ENCODE measurements at regions not wholly inside any gene's neighbourhood (a gene's known extent, or its start where the extent isn't known, plus 50 kb on each side); places are given as distances from the start of the nearest gene placed in this dataset.
"Not testable (repeated sequence)": the region's sequence is repeated elsewhere in the genome, so short reads cannot be mapped to it uniquely, and the experiment has no call there.

DNA sequence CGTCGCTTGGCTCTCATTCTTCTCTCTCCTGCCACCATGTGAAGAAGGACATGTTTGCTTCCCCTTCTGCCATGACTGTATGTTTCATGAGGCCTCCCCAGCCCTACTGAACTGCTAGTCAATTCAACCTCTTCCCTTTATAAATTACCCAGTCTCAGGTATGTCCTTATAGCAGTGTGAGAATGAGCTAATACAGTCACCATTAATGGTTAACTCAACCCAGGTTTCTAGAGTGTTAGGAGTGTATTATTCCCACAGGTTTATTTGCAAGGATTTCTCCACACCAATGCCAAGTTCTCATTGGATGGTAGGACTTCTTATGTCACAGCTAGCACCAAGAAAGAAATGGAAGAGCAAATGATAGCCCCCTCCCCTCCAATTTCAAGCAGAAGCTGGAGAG lies 71.9 kb downstream of the DYNAP start:
- DNase-seq = no peak

DNA sequence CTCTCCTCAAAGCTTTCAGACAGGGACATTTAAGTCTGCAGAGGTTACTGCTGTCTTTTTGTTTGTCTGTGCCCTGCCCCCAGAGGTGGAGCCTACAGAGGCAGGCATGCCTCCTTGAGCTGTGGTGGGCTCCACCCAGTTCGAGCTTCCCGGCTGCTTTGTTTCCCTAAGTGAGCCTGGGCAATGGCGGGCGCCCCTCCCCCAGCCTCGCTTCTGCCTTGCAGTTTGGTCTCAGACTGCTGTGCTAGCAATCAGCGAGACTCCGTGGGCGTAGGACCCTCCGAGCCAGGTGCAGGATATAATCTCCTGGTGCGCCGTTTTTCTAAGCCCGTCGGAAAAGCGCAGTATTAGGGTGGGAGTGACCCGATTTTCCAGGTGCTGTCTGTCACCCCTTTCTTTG lies 78.7 kb downstream of the DYNAP start:
- not testable (repeated sequence) for DNase-seq

DNA sequence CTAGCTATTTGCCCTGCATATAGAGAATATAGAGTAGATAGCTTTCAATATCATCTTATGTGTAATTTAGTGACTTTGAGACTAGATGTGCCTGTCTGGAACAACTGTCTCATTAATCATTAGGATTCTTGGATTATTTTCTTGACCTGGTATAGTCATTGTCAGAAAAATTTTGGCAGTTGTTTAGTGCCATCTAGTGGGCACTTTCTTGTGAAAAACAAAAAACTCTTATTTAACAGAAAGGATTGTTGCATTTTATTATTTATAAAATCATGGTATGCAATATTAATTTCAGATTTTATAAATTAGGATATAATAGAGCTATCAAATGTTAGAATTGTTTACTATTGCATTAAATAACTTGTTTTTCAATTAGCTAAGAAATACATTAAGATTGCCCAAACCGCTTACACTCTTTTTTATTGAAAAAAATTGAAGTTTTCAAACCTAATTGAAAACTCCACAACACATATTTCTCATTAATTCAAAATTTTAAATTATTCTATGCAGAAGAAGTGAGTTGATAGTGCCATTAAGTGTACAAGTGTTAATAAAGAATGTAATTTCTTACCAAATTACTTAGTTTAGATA lies 80.3 kb downstream of the DYNAP start:
- DNase-seq = peak; percentile 39

DNA sequence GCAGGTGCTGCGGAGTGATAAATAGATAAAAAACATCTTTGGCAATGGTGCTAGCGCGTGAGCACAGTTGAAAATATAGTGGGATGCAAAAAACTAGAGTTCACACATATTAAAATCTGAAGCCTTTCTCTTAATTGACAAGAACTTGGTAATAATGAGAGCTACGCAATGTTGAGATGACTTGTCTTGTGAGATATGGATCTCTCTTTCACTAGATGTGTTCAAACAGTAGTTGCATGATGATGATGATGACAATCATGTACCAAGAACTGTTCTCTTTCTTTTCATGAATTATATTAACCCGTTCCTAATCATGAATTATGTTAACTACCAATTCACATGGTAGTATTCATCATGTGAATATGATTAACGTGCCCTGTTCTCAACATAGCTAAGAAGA lies 81.1 kb downstream of the DYNAP start:
- DNase-seq = peak; percentile 38

DNA sequence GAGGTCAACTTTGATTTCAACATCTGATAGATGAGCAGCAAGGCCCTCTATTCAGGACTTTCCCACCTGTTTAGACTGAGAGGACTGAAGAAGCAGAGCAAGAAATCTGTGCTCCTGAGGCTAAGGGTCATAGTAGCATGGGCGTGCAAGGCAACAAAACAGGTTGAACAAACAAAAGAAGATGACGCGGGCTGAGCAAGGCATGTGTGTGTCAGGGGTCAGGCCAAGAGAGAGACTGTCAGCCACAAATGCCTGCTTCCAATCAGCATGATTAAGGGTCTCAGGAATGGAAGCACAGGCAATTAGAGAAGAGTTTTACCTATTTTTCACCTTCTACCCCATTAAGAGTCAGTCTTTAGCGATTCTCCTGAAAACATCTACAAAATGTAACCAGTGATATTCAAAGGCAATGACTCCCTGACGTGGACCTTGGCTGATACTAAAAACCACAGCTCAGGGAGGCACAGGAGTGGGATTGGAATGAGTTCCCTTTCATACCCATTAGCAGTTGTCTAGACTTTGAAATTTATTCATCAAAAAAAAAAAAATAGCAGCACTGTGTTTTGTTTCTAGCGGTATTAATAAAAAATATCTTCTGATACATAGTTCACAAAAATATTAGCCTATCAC lies 81.9 kb downstream of the DYNAP start:
- no peak for DNase-seq

DNA sequence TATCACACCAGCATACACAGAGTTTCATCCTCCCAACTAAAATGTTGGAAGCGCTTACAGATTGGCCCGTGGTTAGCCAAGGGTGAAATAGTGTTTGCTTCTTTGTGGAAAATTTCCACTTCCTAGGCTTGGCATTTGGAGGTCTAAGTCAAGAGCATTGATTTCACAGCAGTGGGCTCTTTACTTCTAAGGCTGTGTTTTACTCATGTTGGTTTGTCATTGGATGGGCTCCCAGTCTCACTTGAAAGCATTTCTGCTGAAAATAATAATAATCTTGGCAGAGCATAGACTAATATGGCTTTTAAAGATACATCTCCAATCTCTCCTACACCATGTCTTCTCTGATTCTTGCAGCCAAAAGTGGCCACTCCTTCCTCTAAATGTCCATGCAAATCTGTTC lies 82.9 kb downstream of the DYNAP start:
- no peak for DNase-seq

DNA sequence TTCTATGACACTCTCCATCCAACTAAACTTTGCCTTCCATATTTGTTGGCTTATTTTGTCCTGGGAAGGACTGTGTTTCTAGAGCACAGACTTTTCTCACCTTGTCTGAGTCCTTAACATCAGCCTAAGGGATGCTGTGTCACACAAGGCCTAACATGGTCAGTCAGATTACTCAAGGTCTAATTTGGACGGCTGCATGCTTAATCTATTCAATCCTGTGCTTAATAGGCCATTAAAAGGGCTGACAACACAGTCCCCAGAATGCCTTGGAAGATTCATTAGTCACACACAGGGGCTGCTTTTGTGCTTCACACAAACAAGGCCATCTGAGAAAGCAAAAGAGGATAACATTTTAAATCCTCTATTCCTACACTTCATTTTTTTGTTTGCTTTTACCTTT lies 84.0 kb downstream of the DYNAP start:
- no peak for DNase-seq

DNA sequence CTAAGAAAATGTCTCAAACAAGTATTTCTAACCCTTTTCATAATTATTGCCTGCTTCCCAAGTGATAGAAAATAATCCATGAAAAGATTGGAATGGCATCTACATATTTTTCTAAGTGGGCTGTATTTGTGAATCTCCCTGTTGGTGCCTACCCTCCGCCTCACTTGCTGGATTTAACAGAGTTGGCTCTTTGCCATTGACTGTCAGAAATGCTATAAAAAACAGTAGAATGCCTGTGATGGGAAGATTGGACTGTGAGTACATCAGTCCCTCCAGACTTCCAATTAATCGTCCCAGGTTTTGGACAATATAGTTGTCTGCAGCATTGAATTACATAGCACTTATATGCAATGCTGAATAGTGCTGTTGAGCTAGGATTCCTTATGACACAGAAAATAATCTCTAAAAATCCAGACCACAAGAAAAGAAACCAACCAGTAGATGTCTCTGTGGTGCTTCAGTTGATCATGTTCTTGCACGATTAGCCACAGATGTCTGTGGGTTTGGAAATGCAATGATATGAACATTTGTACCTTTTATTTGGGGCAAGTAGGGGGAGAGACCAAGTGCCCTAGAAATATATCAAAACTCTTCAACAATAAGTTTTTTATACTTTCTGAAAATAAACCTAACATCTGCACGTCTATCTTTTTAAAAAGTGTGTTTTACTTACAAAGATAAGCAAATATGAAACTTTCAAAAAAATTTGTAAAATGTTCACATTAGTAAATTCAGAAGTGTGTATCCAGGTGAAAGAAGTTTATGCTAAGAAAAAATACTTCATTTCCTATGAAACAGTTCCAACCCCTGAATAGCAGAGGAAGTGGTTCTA lies 88.5 kb downstream of the DYNAP start:
- peak; percentile 49 for DNase-seq

DNA sequence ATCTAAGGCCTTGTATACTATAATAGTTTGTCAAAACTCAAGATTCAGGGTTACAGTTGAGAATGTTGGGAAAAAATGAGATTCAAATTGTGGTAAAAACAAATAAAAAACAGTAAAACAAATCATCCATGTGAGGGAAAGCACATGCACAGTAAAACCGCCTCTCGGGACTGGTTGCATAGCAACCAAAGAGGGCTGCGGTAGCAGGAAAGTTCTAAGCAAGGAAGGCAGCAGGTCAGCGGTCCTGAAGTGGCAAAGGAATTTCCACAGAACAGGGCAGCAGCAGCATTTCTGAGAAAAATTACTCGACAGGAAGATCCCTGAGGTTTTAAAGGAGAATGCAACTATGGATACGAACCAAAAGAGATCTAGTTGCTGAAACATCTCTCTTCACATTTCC lies 93.7 kb downstream of the DYNAP start:
- DNase-seq = no peak

DNA sequence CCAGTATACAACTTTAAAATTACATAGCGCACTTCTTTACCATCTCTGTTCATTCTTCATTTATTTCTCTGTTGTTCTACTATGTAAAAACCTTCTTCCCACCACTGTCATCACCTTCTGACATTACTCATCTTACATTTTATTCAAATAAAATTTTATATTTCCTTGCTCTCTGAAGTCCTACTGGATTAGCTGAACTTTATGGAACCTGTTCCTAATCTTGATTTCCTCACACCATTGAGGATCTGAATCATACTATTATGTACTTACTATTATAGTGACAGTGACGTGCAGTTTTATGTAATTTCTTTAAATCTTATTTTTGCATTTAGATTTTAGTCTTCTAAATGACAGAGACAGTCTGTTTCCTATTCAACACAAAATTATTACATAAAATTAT lies 98.3 kb downstream of the DYNAP start:
- no peak for DNase-seq

DNA sequence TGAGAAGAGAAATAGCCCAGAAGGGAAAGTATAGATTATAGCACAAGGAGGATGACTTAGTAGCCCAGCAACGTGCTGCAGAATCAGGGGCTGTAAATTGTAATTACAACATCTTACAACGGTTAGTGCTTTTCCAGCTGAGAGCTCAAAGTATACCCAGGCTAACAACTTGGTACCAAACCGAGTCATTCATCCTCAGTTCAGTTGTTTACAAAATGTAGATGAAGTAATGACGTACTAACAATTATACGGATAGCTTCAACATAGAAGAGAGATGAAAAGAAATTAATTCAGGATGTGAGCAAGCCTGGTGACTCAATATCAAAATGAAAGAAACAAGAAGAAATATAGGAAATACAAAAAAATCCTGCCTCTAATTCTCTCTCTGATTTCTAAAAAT lies 99.2 kb downstream of the DYNAP start:
- no peak for DNase-seq

DNA sequence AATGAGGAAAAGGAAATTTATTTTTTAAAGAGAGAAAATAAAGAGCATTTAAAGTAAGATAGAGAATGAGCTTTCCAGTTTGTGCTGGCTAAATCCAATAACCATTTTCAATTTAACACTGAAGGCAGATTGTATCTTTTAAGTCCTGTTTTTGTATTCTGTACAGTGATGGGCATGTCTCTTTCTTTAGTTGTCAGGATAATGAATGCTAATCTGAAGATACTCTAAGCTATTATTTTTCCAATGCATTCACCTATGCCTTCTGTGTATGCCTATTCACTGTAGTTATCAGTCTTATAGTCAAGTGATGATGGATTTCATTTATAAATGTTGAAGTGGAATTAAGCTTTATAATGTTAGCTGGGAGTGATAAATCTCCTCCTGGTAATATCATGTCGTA lies 101.4 kb downstream of the DYNAP start:
- DNase-seq = no peak

DNA sequence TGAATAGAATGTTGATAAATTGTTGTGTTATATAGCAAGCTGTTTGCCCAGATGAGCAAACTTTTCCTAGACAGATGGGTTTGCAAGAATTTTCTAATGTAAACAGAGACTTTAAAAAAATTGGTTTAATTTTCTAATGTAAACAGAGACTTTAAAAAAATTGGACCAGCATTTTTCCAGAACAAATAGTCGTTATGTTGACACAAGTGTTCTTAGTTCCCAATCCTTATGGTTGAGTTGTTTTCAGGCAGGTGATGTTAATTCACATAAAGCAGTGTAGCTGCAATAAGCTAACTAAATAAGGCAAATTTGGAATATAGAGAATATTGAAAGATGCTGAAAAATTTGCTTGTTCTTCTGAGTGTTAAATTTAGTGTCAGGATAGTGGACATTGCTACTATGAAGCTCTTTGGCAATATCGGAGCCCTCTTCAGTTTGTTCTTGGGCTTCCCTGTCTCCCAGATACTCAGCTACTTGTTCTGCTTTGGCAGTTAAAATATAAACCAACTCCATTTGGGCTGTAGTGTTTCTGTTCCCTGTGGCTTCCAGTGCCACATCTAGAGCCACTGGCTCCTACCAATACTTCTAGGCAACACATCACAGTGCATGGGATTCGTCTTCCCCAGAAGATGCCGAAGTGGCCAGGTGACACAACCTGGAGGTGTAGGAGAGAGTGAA lies 105.7 kb downstream of the DYNAP start:
- no peak for DNase-seq

DNA sequence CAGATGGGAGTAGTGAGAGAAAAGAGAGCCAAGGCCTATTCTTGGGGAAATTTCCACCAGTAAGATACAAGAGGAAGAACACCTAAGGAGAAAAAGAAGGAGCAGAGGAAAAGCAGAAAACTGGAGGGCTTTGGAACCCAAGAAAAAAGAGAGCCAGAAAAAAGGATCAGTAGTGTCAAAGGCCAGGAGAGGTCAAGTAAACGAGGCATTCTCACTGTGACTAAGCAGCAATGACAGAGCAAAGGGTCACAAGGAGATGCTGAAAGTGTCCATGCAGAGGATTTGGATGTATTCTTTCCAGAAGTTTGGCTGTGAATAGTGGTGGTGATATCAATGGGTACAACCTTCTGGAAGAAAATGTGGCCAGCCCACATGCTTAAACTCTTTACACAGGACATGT lies 109.5 kb downstream of the DYNAP start:
- no peak for DNase-seq

DNA sequence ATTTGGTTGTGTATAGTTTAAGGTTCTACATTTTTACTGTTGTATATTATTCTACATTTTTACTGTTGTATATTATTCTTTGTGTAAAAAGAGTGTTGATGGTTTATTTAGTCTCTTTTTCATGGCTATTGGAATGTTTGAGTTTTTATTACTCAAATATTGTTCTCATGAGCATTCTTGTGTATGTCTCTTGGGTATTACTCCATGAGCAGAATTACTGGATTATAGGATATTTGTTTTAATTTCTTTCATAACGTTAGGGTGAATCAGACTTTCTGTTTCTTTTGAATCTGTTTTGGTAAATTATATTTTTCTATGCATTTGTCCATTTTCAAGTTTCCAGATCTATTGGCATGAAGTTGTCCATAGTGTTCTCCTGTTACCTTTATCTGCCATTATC lies 111.6 kb downstream of the DYNAP start:
- DNase-seq = no peak

DNA sequence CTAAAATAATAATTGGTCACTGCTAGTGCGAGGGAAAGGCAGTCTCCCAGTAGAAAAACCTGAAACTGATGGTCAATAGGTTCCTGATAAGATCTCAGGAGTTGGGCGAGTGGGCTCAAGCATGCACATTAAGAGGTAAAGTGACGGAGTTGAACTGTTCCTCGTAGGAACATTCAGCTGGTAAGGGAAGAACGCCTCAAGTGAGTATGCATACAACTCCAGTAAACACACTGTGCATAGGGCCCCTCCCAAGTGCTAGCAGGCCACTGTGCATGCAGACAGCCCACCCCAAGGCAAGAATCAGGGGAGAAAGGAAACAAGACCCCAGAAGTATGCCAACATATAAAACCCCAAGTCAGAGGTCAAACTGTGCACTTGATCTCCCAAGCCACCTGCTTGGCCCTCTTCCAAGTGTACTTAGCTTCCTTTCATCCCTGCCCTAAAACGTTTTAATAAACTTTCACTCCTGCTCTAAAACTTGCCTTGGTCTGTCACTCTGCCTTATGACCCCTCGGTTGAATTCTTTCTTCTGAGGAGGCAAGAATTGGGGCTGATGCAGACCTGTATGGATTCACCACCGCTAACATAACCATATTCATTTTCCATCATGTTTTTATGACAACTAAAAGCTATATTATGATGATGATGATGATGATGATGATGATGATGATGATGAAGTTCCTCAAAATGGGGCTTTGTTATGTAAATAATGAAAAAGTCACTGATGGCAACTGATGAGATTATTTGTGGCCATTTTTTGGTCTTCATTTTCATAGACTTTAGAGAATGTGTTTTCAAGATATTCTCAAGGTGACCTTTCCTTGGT lies 118.0 kb upstream of the RAB27B start:
- DNase-seq = no peak

DNA sequence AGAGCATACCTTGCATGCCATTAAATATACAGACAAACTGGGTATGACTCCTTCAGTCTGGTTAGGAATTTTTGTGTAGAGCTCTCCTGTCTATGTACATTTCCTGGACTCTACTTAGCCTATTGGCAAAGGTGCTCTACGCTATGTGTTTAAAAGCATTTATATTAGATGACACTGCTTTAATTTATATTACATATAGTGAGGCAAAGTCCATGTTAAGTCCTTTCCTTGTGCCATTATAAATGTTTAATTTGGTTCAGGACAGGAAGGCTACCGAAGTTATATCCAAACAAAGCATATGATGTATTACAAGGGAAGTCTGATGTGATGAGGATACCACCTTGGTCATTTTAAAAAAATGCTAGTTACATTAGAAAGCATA lies 117.4 kb upstream of the RAB27B start:
- DNase-seq = no peak

DNA sequence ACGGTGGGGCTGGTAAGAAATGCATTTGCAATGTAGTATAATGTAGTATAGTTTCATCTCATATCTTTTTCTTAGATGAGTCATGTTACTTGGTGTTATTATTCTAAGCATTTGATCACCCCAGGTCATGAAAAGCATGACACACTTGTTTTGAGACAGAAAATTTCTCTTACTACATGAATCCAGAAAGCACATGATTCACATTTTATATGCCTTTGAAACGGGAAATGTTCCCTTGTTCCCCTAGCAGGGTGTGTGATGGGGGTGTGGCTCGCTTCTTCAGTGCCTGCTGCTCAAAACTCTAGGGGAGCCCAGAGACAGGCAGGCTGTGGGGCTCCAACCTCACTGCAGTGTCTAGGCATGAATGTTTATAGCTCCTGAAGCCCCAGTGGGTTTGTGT lies 116.0 kb upstream of the RAB27B start:
- peak; percentile 26 for DNase-seq

DNA sequence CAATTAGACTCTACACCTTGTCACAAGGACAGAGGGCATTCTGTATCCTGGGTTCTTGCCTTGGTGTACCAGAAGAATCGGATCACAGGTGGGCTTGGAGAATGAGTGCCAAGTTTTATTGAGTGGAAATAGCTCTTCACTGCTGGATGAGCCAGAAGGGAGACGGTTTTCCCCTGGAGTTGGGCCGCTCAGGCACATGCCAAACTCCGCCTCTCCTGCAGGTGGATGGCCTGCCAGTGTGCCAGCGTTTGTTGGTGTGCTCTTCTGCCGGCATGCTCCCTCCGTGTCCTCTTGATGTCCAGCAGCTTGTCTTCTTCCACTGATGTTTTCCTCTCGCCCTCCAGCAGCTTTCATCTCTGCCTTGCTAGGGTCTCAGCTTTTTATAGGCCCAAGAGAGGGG lies 115.5 kb upstream of the RAB27B start:
- no peak for DNase-seq

DNA sequence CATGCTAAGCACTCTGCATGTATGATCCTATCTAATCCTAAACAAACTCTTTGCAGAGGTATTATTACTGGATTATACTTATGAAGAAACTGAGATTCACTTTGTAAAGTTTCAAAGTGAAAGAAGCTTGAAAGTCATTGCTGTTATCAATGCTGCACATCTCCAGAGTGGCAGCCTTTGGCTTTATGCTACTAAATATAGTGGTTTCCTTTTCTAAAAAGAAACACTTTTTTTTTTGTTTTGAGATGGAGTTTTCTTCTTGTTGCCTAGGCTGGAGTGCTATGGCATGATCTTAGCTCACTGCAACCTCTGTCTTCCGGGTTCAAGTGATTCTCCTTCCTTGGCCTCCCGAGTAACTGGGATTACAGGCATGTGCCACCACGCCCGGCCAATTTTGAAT lies 114.9 kb upstream of the RAB27B start:
- peak; percentile 48 for DNase-seq

DNA sequence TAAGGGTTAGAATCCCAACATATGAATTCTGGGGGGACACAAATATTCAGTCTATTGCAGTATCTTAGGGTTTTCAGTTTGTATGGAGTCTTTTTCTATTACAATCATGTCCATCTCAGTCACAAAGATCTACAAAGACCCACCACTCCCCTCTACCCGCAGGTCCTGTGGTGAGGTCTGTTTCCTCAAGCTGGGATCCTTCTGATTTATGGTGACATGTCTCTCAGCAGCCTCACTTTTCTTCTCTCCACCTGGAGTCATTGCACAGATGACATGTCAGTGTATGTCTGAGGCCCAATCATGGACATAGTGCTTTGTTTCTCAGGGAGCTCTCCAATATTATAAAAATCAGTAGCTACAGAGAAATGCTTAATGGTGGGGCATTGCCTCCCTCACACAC lies 113.4 kb upstream of the RAB27B start:
- no peak for DNase-seq

DNA sequence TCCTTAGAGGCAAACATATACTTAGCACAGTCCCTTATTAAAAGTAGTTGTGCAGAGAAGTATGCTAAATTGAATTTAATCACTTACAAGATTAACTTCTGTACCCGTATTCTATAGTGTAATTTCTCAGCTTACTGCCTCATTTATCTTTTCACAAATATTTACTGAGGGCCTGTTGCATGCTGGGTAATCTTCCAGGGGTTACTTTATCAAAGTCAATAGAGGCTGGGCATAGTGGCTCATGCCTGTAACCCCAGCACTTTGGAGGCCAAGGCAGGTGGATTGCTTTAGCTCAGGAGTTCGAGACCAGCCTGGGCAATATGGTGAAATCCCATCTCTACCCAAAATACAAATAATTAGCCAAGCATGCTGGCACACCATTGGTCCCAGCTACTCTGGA lies 111.7 kb upstream of the RAB27B start:
- no peak for DNase-seq
